GM23338 (cell line): ENCODE measurements at regions not wholly inside any gene's neighbourhood (a gene's known extent, or its start where the extent isn't known, plus 50 kb on each side); places are given as distances from the start of the nearest gene placed in this dataset.

Experiments used
- ATAC-seq: fragments of 200-7000 bp; cut with Tn5 transposase; 3 replicates; pipeline ENCODE4 v1.9.1; 2020
- DNase-seq: peaks from one replicate; pipeline ENCODE4 v3.0.0-alpha.2; 2015; ENCODE audit warnings: low spot score
- H2AFZ ChIP-seq: fragments of 200-600 bp; sonication (generic); 2 replicates; pipeline ENCODE4 v1.8.0; 2016; ENCODE audit warnings: antibody characterized with exemption, mild to moderate bottlenecking, moderate library complexity
- H3F3A ChIP-seq: fragments of 200-600 bp; sonication (generic); replicated peaks from 2 replicates; pipeline ENCODE4 v1.8.0; 2017; ENCODE audit warnings: antibody characterized with exemption, mixed run types, low read depth
- H3K27ac ChIP-seq: fragments of 200-600 bp; sonication (generic); 2 replicates; pipeline ENCODE4 v1.6.1; 2016; ENCODE audit warnings: low read depth
- H3K27me3 ChIP-seq: fragments of 200-600 bp; sonication (generic); 2 replicates; pipeline ENCODE4 v1.8.0; 2016; ENCODE audit warnings: mild to moderate bottlenecking, mixed run types, moderate library complexity; ENCODE audit not compliant: insufficient read depth
- H3K36me3 ChIP-seq: fragments of 200-600 bp; sonication (generic); 2 replicates; pipeline ENCODE4 v1.8.0; 2016; ENCODE audit warnings: mild to moderate bottlenecking; ENCODE audit not compliant: insufficient read depth
- H3K4me1 ChIP-seq: fragments of 200-600 bp; sonication (generic); 2 replicates; pipeline ENCODE4 v1.8.0; 2016; ENCODE audit warnings: mild to moderate bottlenecking, moderate library complexity; ENCODE audit not compliant: insufficient read depth
- H3K4me2 ChIP-seq: fragments of 200-600 bp; sonication (generic); 2 replicates; pipeline ENCODE4 v1.7.1; 2017; ENCODE audit warnings: mixed run types
- H3K4me3 ChIP-seq: fragments of 200-600 bp; sonication (generic); 2 replicates; pipeline ENCODE4 v1.6.1; 2016; ENCODE audit warnings: mixed run types
- H3K79me2 ChIP-seq: fragments of 200-600 bp; sonication (generic); replicated peaks from 2 replicates; pipeline ENCODE4 v1.8.0; 2017; ENCODE audit warnings: mild to moderate bottlenecking; ENCODE audit not compliant: insufficient read depth
- H3K9me2 ChIP-seq: fragments of 200-600 bp; sonication (generic); 2 replicates; pipeline ENCODE4 v1.8.0; 2017; ENCODE audit not compliant: insufficient read depth
- H4K20me1 ChIP-seq: fragments of 200-600 bp; sonication (generic); replicated peaks from 2 replicates; pipeline ENCODE4 v1.8.0; 2017; ENCODE audit warnings: mild to moderate bottlenecking; ENCODE audit not compliant: insufficient read depth
- H3K27ac Mint-ChIP-seq: 2 replicates; pipeline ENCODE4 v1.8.0; 2020; ENCODE audit warnings: inconsistent platforms, mild to moderate bottlenecking, moderate library complexity, mixed read lengths
- H3K27me3 Mint-ChIP-seq: 3 replicates; pipeline ENCODE4 v1.8.0; 2022; ENCODE audit warnings: low read depth, mild to moderate bottlenecking, moderate library complexity, mixed read lengths, inconsistent platforms; ENCODE audit not compliant: insufficient read depth, poor library complexity
- H3K36me3 Mint-ChIP-seq: 3 replicates; pipeline ENCODE4 v1.8.0; 2021; ENCODE audit warnings: low read depth, mild to moderate bottlenecking, inconsistent platforms, moderate library complexity, mixed read lengths
- H3K4me1 Mint-ChIP-seq: 3 replicates; pipeline ENCODE4 v1.8.0; 2020; ENCODE audit warnings: mild to moderate bottlenecking, inconsistent platforms, mixed read lengths
- H3K4me3 Mint-ChIP-seq: 3 replicates; pipeline ENCODE4 v1.8.0; 2021; ENCODE audit warnings: moderate library complexity, mild to moderate bottlenecking, inconsistent platforms, mixed read lengths
- H3K9me3 Mint-ChIP-seq: 3 replicates; pipeline ENCODE4 v1.8.0; 2020; ENCODE audit warnings: moderate library complexity, mild to moderate bottlenecking, inconsistent platforms, mixed read lengths
- CREB1 ChIP-seq: fragments of 250-450 bp; sonication (Bioruptor Pico); IDR thresholded peaks from 2 replicates; pipeline ENCODE4 v1.5.0; 2020; ENCODE audit warnings: low read depth, mild to moderate bottlenecking, moderate library complexity
- CTCF ChIP-seq, 2 experiments: fragments of 200-600 bp in 1 of 2; sonication (generic) in 1 of 2; conservative IDR thresholded peaks; 2 replicates each; pipeline versions ENCODE4 v1.5.1 to v1.6.1; 2016 to 2017; ENCODE audit warnings: antibody characterized with exemption in 2 of 2, low read depth in 2 of 2, mild to moderate bottlenecking in 2 of 2, moderate library complexity in 1 of 2
- ETS1 ChIP-seq: IDR thresholded peaks from 2 replicates; pipeline ENCODE4 v1.6.1; 2016; ENCODE audit warnings: antibody characterized with exemption
- EZH2phosphoT487 ChIP-seq: fragments of 200-600 bp; sonication (generic); IDR thresholded peaks from one replicate; pipeline ENCODE4 v1.8.1; 2018; ENCODE audit warnings: antibody characterized with exemption; ENCODE audit not compliant: unreplicated experiment
- NANOG ChIP-seq: IDR thresholded peaks from 2 replicates; pipeline ENCODE4 v1.6.1; 2016; ENCODE audit warnings: antibody characterized with exemption, borderline replicate concordance
- POLR2AphosphoS5 ChIP-seq: IDR thresholded peaks from 2 replicates; pipeline ENCODE4 v1.6.1; 2016; ENCODE audit warnings: antibody characterized with exemption, low read depth
- REST ChIP-seq: IDR thresholded peaks from one replicate; pipeline ENCODE4 v1.6.1; 2018; ENCODE audit warnings: antibody characterized with exemption; ENCODE audit not compliant: unreplicated experiment
- STAT1 ChIP-seq: IDR thresholded peaks from one replicate; pipeline ENCODE4 v1.6.1; 2016; ENCODE audit warnings: antibody characterized with exemption; ENCODE audit not compliant: unreplicated experiment
- ZNF114 ChIP-seq: fragments of 250-450 bp; sonication (Bioruptor Pico); IDR thresholded peaks from 2 replicates; pipeline ENCODE4 v1.5.0; 2020; ENCODE audit warnings: mild to moderate bottlenecking, moderate library complexity
- ZNF462 ChIP-seq: fragments of 250-450 bp; sonication (Bioruptor Pico); IDR thresholded peaks from 2 replicates; pipeline ENCODE4 v1.5.0; 2020; ENCODE audit warnings: mild to moderate bottlenecking, moderate library complexity

GRCh38 chr17:54099221-54099620 lies 276.5 kb downstream of the KIF2B start (continued):
- no peak for TF ChIP-seq ZNF462 (CRISPR knock-in tag)
- TF ChIP-seq NANOG, result no peak
- no peak for TF ChIP-seq STAT1
- no peak for TF ChIP-seq CREB1 (CRISPR knock-in tag)
- TF ChIP-seq POLR2AphosphoS5, result no peak
- no peak for TF ChIP-seq ETS1

GRCh38 chr17:54102246-54102645 lies 279.5 kb downstream of the KIF2B start:
- Histone ChIP-seq H3K79me2 (no peaks in the 10 kb centered on the region), H3K4me3 (no peak overlapping the region), H3K4me2 (no peak overlapping the region), H3K27ac (no peak overlapping the region), H3K27me3 (no peaks in the 10 kb centered on the region), H3K4me1 (no peaks in the 10 kb centered on the region), H2AFZ (no peak overlapping the region), H3F3A (no peaks in the 10 kb centered on the region), H4K20me1 (no peaks in the 10 kb centered on the region), H3K9me2 (no peaks in the 10 kb centered on the region), H3K36me3 (no peaks in the 10 kb centered on the region)
- Mint-ChIP-seq H3K4me3 (no peak overlapping the region), H3K27ac (no peak overlapping the region), H3K27me3 (no peaks in the 10 kb centered on the region), H3K36me3 (peaks cover 4% of the 10 kb centered on the region; the same call in 1 of the 3 replicates), H3K4me1 (no peaks in the 10 kb centered on the region), H3K9me3 (peaks cover 10% of the 10 kb centered on the region)
- DNase-seq, result no peak
- ATAC-seq, result no peak
- TF ChIP-seq ETS1 (no peak), REST (no peak), CREB1 (CRISPR knock-in tag) (no peak), CTCF (conservative IDR thresholded peaks at IDR 0.05; ENCODE audit: low read depth in 2 of 2) (no peak), STAT1 (no peak), ZNF114 (CRISPR knock-in tag) (no peak), EZH2phosphoT487 (no peak), POLR2AphosphoS5 (no peak)
